M059J (cell line): ENCODE measurements at regions not wholly inside any gene's neighbourhood (a gene's known extent, or its start where the extent isn't known, plus 50 kb on each side); places are given as distances from the start of the nearest gene placed in this dataset.
"Not testable (repeated sequence)": the region's sequence is repeated elsewhere in the genome, so short reads cannot be mapped to it uniquely, and the experiment has no call there.

ENCODE experiments used
- DNase-seq: peaks from one replicate; pipeline ENCODE4 v3.0.0-alpha.2; 2012; ENCODE audit warnings: low read depth

DNA sequence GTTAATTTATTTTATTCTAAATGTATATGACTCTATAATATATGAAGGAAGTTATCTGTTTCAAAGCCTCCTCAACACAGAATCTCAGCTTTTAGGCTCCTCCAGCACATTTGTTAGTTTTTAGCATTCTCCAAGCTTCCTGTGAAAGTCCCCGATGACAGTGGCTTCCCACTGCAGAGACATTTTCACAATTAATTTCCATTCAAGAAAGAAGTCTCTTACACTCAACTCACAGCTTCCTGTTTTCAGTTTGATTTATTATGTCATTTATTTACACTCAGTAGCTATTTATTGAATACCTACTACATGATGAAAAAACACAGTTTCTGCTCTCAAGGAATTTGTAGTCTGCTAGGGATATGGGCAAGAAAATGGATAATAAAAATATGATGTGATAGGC, 2228.2 kb upstream of the WWC1 start:
- DNase-seq, result no peak

- DNase-seq, result no peak
These were observed 2222.7 kb upstream of the WWC1 start for GRCh38 chr5:166068547-166069335.

- DNase-seq, result no peak
These were observed 2217.4 kb upstream of the WWC1 start for GRCh38 chr5:166073901-166074581.

DNA sequence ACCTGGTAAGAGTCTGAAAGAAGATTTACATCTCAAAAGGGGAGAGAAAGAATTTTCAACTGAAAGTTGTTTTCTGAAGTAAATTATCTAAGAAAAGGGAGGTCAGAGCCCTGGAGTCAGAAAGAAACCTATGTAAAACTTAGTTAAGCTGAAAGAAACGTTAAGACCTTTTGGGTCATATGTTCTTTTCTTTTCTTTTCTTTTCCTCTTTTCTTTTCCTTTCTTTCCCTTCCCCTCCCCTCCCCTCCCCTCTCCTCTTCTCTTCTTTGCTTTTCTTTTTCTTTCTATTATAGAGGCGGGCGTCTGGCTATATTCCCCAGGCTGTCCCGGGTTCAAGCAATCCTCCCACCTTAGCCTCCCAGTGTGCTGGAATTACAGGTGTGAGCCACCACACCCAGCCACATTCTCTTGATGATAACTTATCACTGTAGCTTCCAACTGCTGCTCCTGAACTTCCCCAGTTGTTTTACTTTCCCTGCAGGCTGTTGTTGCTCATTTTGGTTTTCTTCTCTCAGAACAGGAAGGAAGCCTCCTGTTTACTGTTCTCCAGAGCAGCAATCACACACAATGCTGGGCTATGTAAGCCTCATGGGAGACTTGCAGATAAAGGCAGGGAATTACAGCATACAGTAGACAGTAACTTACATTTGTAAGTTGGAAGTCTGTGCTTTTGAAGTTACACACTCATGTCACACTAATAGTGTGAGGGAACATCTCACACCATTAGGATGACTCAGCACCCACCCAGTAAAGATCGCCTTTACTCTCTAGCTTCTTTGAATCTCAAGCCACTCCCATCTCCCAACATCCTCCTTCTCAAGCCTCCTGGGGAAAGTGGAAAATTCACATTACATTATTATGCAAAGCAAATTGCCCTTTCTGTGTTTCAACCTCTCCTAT, 2216.6 kb upstream of the WWC1 start:
- DNase-seq, result no peak

- DNase-seq, result no peak
These were observed 2208.1 kb upstream of the WWC1 start for GRCh38 chr5:166083183-166083959.

GRCh38 chr5:166086568-166086967, 2204.9 kb upstream of the WWC1 start:
- DNase-seq, result no peak

GRCh38 chr5:166088389-166089039, 2202.9 kb upstream of the WWC1 start:
- no peak for DNase-seq

- no peak for DNase-seq
These were observed 2199.5 kb upstream of the WWC1 start for GRCh38 chr5:166091931-166092330.

DNA sequence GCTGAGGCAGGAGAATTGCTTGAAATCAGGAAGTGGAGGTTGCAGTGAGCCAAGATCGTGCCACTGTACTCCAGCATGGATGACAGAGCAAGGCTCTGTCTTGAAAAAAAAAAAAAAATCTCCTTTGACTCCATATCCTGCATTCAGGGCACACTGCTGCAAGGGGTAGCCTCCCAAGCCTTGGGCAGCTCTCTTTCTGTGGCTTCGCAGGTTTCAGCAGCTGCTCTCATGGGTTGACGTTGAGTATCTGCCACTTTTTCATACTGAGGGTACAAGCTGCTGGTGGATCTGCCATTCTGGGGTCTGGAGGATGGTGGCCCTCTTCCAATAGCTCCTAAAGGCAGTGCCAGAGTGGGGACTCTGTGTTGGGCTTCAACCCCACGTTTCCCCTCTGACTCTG, 2198.1 kb upstream of the WWC1 start:
- no peak for DNase-seq

- DNase-seq, result no peak
These were observed 2188.5 kb upstream of the WWC1 start for GRCh38 chr5:166102947-166103346.

- DNase-seq, result no peak
These were observed 2180.4 kb upstream of the WWC1 start for GRCh38 chr5:166111021-166111420.

DNA sequence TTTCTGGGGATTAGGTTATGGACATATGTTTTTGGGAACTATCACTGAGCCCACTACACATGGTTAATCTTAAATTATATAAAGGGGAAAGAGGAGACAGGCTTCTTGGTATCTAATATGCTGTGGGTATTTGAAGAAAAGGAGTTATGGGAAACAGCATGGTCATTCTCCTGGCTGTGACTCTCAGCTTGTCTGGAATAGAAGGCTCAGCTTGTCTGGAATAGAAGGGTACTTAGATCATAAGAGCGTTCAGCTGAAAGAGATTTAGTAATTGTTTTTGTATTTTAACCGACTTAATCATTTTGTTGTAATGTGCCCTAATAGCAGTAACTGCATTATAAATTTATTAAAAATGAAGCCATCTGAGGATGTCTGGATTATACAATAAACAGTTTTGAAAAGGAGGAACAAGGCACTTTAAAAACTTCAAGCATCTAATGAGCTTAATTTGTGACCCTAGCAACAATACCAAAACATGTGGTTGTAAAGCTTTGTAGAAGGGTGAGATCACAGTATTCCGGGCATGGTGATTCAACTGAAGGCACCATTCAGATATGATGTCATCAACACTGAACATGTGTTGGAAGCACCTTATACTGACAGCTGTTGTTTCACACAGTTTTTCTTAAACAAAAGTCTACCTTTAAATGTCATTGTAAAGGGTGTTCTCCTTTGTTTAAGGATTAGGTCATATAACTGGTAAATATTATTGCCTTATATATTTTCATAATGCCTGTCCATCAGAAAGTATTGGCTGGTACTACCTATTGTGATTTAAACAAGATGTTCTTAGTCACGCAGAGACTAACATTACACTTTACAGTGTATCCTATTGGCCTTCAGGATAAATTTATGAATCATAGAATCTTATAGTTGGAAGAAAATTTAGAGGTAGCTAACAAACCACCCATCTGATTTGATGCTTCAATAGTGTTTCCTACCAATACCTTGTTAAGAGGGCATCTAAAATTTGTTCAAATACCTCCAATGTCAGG, 2174.1 kb upstream of the WWC1 start:
- no peak for DNase-seq

DNA sequence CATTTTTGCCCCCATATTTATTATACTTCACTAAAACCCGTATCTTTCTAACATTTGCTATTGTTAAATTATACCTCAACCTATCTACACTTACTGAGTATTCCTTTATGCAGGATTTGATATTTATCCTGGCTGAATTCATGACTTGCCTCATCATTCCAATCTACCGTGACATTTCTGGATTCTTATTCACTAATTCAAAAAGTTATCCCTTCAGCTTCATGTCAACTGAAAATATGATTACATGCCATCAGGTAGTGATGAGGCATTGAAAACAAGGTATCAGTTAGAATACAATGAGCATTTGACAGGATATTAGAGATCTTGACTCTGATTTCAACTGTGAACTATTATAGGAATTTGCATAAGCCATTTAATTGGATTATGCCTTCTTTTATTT, 2171.9 kb upstream of the WWC1 start:
- no peak for DNase-seq

DNA sequence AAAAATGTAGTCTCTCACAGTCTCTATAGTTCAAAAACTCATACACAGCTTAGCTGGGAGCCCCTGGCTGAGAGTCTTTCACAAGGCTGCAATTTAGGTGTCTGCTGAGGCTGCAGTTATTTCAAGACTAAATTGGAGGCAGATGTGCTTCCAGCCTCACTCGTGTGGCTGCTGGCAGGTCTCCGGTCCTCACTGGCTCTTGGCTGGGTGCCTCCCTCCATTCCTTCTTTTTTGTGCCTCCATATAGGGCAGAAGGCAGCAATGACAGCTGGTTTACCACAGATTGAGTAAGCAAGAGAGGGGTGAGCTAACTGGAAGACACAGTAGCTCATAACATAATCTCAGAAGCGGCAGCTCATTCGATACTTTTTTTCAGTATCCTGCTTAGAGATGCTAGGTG, 2167.7 kb upstream of the WWC1 start:
- DNase-seq, result no peak

DNA sequence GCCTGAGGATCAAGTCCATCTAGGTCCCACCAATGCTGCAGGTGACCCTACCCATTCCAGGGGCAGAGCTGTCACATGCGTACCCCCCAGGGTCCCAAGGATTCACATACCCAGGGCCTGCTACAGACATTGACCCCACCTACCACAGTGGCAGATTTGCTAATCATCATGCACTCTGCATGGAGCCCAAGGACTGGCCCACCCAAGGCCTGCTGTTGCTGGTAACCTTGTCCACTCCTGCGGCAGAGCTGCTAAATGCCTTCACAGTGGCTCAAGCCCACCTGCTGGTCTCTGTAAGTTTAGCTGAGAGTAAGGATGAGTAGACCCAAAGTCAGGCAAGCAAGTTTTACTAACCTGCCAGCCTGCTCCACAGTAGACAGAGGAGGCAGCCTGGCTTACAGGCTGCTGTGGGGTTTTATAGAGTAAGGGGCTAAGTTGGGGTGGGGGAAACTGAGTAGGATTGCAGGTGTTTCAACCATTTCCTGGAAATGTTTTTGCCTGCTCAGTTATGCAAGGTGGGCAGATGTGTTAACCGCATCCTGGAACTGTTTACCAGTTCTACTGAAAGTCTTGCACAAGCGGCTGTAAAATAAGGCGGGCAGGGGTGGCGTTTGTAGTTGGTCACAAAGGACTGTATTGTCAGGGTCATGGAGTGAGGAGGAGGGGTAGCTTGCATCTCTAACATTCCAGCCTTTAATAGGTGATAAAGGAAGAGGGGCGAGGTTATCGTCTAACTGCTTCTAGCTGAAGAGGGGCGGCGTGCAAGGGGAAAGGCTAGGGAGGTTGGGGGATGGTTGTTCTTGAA, 2163.5 kb upstream of the WWC1 start:
- no peak for DNase-seq

GRCh38 chr5:166145107-166145506, 2146.3 kb upstream of the WWC1 start:
- not testable (repeated sequence) for DNase-seq

GRCh38 chr5:166163996-166164610, 2127.3 kb upstream of the WWC1 start:
- DNase-seq, result no peak

DNA sequence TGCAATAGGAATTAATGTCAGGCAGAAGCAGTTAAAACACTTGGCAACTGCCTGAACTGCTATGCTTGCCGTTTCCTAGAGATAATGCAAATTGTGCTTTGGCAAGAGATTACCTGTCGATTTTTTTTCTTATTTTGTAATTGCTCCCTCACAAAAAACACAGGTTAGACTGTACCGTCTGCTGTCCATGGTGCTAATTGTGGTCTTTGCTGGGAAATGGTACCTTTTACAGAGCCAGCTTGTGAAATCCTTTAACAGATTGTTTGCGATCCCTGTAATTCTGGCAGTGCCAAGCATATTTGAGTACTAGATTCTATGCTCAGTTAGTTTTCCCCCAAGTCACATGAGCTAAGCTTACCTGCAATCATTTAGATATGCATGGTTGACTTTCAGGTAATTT, 2125.8 kb upstream of the WWC1 start:
- DNase-seq, result no peak

GRCh38 chr5:166166071-166166470, 2125.4 kb upstream of the WWC1 start:
- DNase-seq, result no peak
